MCF 10A (cell line): ENCODE measurements at regions not wholly inside any gene's neighbourhood (a gene's known extent, or its start where the extent isn't known, plus 50 kb on each side); places are given as distances from the start of the nearest gene placed in this dataset.

Experiments
- BruUV-seq: library from RNA; stranded (reverse); fragments of 400-500 nt; replicated peaks from 2 replicates; lab custom pipeline; 2021; lab: Mats Ljungman, UMichigan
- CTCF ChIA-PET: fragments of 300-600 bp; sonication (Branson Sonifier 250); formaldehyde crosslinking; extraction: SDS; loops from one replicate; lab custom pipeline; 2021; ENCODE audit warnings: antibody characterized with exemption, inconsistent platforms; lab: Yijun Ruan, JAX
- POLR2A ChIA-PET: fragments of 300-600, 350-650 bp; sonication (Branson Sonifier 250); formaldehyde crosslinking; extraction: SDS; loops from one replicate; lab custom pipeline; 2020; ENCODE audit warnings: antibody characterized with exemption, inconsistent platforms; lab: Yijun Ruan, JAX
- DNase-seq: peaks from one replicate; pipeline ENCODE4 v3.0.0-alpha.2; 2018; ENCODE audit not compliant: unreplicated experiment
- H3K27ac Mint-ChIP-seq: one replicate; pipeline ENCODE4 v1.8.0; 2022; ENCODE audit warnings: mild to moderate bottlenecking, low read depth, mixed read lengths; ENCODE audit not compliant: unreplicated experiment
- H3K27me3 Mint-ChIP-seq: one replicate; pipeline ENCODE4 v1.8.0; 2022; ENCODE audit warnings: mixed read lengths; ENCODE audit not compliant: insufficient read depth, unreplicated experiment
- H3K36me3 Mint-ChIP-seq: one replicate; pipeline ENCODE4 v1.8.0; 2022; ENCODE audit warnings: mild to moderate bottlenecking, moderate library complexity, mixed read lengths; ENCODE audit not compliant: insufficient read depth, unreplicated experiment
- H3K4me1 Mint-ChIP-seq: one replicate; pipeline ENCODE4 v1.8.0; 2022; ENCODE audit warnings: mixed read lengths; ENCODE audit not compliant: insufficient read depth, unreplicated experiment
- H3K4me3 Mint-ChIP-seq: one replicate; pipeline ENCODE4 v1.8.0; 2022; ENCODE audit warnings: mild to moderate bottlenecking, moderate library complexity, mixed read lengths; ENCODE audit not compliant: unreplicated experiment
- H3K9me3 Mint-ChIP-seq: one replicate; pipeline ENCODE4 v1.8.0; 2022; ENCODE audit warnings: mixed read lengths; ENCODE audit not compliant: unreplicated experiment
- intact Hi-C: fragments of 100-400 bp; cut with micrococcal nuclease; formaldehyde crosslinking; loops from 2 replicates; pipeline ENCODE4 v1.14.1; 2022
- TF ChIP-seq, protein P1 (sequence below): fragments of 200-600 bp; IDR thresholded peaks from one replicate; pipeline ENCODE4 v1.8.0; 2022; ENCODE audit warnings: antibody characterized with exemption, mild to moderate bottlenecking; ENCODE audit not compliant: unreplicated experiment

GRCh38 chr4:74613266-74613665 lies 168.3 kb downstream of the AREG start:
- Mint-ChIP-seq H3K27ac (no peak overlapping the region), H3K4me3 (no peak overlapping the region), H3K36me3 (no peaks in the 10 kb centered on the region), H3K4me1 (peaks cover 19% of the 10 kb centered on the region), H3K9me3 (peaks cover 8% of the 10 kb centered on the region), H3K27me3 (no peaks in the 10 kb centered on the region)
- BruUV-seq: no TSS peak
- ChIA-PET POLR2A (interaction anchor here (0.7 to 1.2 kb wide), 3 partner anchors 12 to 1388 kb away, joined by 3 to 4 read pairs (median 4); no protein-coding TSS in a partner anchor), CTCF (interaction anchor here (0.6 to 2.9 kb wide), 4 partner anchors 10 to 181 kb away, joined by 3 to 7 read pairs (median 4); no protein-coding TSS in a partner anchor)
- DNase-seq: peak; percentile 57
- intact Hi-C loops: no loop called here
- TF ChIP-seq, protein P1, sequence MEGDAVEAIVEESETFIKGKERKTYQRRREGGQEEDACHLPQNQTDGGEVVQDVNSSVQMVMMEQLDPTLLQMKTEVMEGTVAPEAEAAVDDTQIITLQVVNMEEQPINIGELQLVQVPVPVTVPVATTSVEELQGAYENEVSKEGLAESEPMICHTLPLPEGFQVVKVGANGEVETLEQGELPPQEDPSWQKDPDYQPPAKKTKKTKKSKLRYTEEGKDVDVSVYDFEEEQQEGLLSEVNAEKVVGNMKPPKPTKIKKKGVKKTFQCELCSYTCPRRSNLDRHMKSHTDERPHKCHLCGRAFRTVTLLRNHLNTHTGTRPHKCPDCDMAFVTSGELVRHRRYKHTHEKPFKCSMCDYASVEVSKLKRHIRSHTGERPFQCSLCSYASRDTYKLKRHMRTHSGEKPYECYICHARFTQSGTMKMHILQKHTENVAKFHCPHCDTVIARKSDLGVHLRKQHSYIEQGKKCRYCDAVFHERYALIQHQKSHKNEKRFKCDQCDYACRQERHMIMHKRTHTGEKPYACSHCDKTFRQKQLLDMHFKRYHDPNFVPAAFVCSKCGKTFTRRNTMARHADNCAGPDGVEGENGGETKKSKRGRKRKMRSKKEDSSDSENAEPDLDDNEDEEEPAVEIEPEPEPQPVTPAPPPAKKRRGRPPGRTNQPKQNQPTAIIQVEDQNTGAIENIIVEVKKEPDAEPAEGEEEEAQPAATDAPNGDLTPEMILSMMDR: no peak

GRCh38 chr4:74615411-74615810 lies 170.5 kb downstream of the AREG start:
- CTCF ChIA-PET: no interaction called here
- H3K27ac Mint-ChIP-seq: no peak overlapping the region

GRCh38 chr4:74618166-74618565 lies 173.2 kb downstream of the AREG start:
- POLR2A ChIA-PET: interaction anchor here (1.0 to 1.1 kb wide), 3 partner anchors 9 to 289 kb away, joined by 3 to 4 read pairs (median 3); no protein-coding TSS in a partner anchor
- TF ChIP-seq, protein P1: no peak
- no peak overlapping the region for H3K4me3 Mint-ChIP-seq
- H3K9me3 Mint-ChIP-seq: peaks cover 8% of the 10 kb centered on the region
- no TSS peak for BruUV-seq
- CTCF ChIA-PET: interaction anchor here (0.5 to 1.2 kb wide), 5 partner anchors 10 to 243 kb away, joined by 3 to 5 read pairs (median 3); no protein-coding TSS in a partner anchor
- intact Hi-C loops: no loop called here
- no peaks in the 10 kb centered on the region for H3K36me3 Mint-ChIP-seq
- no peaks in the 10 kb centered on the region for H3K27me3 Mint-ChIP-seq
- H3K27ac Mint-ChIP-seq: no peak overlapping the region
- peaks cover 30% of the 10 kb centered on the region for H3K4me1 Mint-ChIP-seq
- DNase-seq: no peak

More at GRCh38 chr4:74615411-74615810, 170.5 kb downstream of the AREG start:
- Mint-ChIP-seq H3K4me1 (peaks cover 29% of the 10 kb centered on the region), H3K9me3 (peaks cover 8% of the 10 kb centered on the region), H3K27me3 (no peaks in the 10 kb centered on the region), H3K4me3 (no peak overlapping the region), H3K36me3 (no peaks in the 10 kb centered on the region)
- POLR2A ChIA-PET: no interaction called here
- BruUV-seq: no TSS peak
- no peak for DNase-seq
- intact Hi-C loops: no loop called here
- TF ChIP-seq, protein P1: no peak

GRCh38 chr4:74618659-74619058 lies 173.7 kb downstream of the AREG start:
- CTCF ChIA-PET: interaction anchor here (0.6 to 1.2 kb wide), 3 partner anchors 45 to 74 kb away, joined by 3 to 5 read pairs (median 3); no protein-coding TSS in a partner anchor
- no TSS peak for BruUV-seq
- no peaks in the 10 kb centered on the region for H3K27me3 Mint-ChIP-seq
- no peak overlapping the region for H3K4me3 Mint-ChIP-seq
- intact Hi-C loops: no loop called here
- peaks cover 8% of the 10 kb centered on the region for H3K9me3 Mint-ChIP-seq
- no peaks in the 10 kb centered on the region for H3K36me3 Mint-ChIP-seq
- peaks cover 30% of the 10 kb centered on the region for H3K4me1 Mint-ChIP-seq
- peak; percentile 30 for DNase-seq
- TF ChIP-seq, protein P1: no peak
- POLR2A ChIA-PET: interaction anchor here (0.6 to 1.1 kb wide), 2 partner anchors 241 to 289 kb away, joined by 3 to 4 read pairs; no protein-coding TSS in a partner anchor
- H3K27ac Mint-ChIP-seq: no peak overlapping the region
